GM18867 (cell line): ENCODE measurements at regions not wholly inside any gene's neighbourhood (a gene's known extent, or its start where the extent isn't known, plus 50 kb on each side); places are given as distances from the start of the nearest gene placed in this dataset.

Experiments
- ATAC-seq: cut with Tn5 transposase; IDR thresholded peaks from one replicate; pipeline ENCODE4 v1.9.1; 2021; ENCODE audit warnings: mild to moderate bottlenecking, moderate library complexity; ENCODE audit not compliant: unreplicated experiment

DNA sequence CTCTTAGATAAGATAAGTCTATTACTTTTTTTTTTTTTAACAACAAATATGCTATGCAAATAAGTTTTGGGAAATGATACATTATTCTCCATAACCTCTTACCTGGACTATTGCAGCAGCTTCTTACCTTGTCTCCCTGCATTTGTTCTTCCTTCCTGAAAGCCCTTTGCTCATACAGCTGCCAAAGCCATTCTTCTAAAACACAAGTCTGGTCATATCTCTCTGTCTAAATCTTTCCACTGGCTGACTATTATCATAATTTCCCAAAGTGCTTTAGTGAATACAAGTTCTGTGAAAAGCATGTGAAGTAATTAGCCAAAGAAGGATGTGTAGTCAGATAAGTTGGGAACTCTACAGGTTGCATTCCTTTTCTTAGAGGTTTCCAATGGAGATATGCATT, 115.4 kb upstream of the CNTLN start:
- ATAC-seq = no peak

DNA sequence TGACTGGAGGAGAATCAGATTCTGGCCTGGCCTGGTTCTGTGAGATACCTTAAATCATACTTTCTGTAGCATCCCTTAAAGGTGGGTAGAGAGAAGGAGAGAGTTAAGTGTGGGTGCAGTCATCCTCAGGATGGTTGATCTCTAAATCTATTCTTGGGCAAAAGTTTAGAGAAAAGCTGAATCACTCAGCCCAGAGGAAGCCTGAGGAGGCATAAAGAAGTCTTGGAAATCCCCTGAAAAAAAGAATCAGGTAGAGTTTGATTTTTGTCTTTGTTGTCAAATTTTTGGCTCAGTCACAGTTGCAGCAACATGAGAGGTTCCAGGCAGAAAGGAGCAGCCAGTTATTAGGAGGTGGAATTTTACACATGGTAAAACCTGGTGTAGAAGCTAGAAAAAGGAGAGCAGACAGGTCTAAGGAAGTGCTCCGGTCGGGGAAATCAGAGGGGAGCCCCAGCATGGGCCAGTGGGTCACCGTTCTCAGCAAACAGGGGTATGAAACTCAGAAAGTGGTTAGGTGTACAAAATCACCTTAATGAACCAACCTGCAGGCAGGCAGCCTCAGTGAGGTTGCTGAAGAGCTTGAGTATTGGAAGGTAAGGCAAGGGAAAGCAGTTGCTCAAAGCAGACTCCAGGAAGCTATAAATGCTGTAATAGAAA, 116.2 kb upstream of the CNTLN start:
- ATAC-seq = no peak

GRCh38 chr9:17017931-17018491, 116.8 kb upstream of the CNTLN start:
- no peak for ATAC-seq

GRCh38 chr9:17013891-17014290, 120.9 kb upstream of the CNTLN start:
- ATAC-seq = no peak

DNA sequence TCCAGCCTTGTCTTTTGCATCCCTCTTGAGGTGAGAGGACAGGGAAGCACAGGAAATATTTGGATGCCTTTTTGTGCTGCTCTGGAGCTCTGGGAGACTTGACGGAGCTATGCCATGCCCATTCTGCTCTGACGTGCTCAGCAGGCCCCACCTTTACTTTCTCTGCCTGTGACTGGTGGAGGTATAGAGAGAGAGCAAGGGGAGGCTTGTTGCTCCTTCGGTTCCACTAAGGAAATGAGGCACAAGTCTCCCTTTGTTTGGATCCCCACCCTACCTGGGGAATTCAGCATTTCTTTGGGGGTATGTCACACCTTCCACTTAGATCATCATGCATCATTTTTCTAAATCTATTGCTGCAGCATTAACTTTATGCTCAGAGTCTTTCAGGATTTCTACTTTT, 121.8 kb upstream of the CNTLN start:
- no peak for ATAC-seq

DNA sequence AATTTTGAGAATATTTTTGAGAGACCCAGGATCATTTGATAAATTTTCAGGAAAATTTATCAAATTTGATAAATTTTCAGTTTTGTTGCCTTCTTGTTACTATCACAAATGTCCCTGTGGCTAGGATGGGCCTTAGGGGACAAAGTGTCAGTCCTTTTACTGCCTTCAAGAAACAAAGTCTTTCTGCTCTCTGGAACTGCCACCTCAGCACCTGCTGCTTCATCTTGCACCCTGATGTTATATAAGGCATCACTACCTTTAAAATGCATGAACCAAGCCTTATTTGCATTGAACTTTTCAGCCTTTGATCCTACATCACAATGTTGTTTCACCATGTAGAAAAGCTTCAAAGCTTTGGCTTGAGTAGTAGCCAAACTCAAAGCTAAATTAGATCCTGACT, 123.0 kb upstream of the CNTLN start:
- ATAC-seq = no peak

DNA sequence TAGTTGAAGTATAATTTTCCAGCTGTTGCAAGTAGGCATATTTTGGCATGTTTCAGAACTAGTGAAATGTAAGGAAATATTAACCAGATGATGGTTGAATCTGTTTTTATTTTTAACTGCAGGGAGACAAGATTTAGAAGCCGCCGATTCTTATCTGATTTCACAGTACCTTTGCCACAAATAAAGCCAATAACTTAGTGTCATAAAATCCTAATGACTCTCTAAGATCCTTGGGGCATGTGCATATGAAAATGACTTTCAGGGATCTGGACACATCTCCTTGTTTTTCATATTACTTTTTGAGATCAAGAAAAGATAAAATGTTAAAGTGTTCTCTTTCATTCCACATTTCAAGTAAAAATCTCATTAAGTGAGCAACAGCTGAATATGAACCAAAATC, 125.8 kb upstream of the CNTLN start:
- no peak for ATAC-seq

DNA sequence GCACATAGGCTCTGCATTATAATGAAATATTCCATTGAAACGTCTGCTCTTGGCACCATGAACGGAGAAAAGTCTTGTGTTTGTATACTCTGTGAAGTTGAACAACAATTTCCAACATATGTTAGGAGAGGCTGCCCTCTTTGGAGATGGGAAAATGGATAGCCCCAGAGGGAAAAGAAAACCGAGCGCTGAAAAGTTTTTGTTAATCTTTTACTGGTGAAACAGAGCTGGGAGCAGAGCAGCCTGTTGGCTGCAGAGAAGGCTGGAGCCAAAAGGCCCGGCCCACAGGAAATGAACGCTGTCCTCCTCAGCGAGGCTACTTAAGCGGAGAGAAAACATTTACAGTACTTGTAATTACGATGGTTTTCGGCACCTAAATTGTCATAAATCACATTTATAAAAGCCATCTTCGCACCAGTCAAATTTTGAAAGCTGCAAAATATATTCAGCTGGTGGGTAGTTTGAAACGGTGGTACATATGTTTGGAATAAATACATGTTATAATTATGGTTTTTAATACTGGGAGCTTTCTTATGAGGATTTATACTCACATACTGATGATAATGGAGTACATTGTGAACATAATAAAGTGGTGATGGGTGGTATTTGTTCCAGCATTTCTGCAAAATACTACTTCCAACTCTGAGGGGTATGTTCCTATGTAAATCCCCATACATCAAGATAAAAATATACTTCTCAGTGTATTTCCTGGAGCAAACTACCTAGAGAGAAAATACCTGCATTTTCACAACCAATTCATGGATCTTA, 129.6 kb upstream of the CNTLN start:
- no peak for ATAC-seq

DNA sequence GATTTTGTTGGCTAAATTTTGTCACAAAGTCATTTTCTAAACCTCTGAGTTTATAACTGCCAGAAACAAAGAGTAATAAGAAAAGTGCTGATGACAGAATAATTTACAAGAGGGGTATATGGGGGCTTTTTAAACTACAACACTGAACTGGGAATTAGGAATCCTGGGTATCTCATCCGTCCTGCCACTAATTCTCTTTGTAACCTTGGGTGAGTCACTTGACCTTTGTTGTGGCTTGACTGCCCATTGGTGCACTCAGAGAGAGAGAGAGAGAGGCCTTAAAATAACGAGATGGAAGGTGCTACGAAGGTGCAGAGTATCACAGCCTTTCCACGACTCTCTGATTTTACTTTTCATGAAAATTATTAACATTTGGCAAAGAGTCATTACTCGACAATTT, 130.3 kb upstream of the CNTLN start:
- no peak for ATAC-seq

DNA sequence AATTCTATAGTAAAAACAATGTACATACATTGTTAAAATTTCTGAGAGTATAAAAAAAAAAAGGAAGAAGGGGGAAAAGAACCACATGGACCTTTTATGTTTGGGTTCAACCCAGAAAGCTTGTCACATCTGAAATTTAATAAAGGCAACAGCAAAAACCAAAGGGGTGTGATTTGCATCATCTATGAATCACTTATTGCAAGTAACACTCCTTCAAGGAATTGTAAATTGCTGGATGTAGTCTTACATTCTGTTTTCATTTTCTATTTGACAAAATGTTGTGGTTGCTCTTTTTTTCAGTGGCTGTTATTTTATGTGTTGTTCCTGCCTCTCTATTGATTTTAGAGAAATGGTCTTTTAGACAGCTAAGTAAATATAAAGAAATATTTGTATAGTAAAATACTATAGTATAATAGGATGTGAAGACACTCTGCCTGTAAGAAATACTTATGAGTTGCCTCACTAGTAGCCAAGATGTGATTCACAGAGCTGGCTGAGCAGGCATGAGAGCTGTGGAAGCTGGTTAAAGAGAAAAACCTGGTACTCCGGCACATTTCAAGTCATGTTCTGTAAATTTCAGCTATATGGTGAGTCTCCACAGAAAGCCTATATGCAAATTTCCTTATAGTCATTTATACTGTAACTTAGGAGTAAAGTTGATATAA, 131.1 kb upstream of the CNTLN start:
- no peak for ATAC-seq

DNA sequence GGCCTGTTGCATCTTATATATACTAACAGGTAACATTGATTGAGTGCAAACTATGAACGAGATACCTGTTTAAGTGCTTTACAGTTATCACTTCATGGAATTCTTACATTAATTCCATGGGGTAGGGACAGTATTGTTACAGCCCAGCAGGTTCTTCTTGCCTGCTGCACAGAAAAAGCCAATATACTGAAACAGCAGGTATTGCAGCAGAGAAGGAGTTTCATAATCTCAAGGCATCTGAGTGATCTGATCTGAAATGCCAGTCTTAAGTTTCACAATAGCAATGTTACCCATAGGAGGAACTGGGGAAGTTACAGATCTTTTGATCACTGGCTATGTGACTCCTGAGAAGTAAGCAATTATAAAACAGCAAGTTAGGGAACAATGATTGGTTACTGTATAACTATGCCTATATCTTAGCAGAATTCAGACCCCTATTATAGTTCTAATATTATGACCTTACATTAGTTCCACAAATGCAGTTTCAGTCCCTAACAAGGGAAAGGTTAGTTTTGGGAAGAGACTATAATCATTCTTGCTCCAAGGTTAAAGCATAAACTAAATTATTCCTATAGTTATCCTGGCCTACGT, 126.5 kb upstream of the BNC2 start:
- no peak for ATAC-seq

- no peak for ATAC-seq
These were observed 121.7 kb upstream of the BNC2 start for GRCh38 chr9:16992138-16992537.

DNA sequence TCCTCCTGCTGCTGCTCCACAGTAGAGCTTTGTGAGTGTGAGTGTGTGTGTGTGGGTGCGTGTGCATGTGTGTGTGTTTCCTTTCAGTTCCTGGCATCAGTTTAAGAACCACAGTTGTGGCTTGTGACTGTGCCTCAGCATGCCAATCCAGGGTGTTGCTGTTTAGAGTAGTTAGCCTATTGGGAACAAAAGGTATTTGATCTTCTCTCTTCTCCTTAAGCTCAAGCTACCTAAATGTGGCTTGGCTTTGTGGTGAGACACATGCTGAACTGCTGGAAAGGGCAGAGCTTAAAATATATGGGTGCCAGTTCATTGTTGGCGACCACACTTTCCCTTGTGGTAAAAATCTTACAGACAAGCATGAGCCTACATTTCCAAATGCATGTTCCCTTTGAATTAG, 116.6 kb upstream of the BNC2 start:
- no peak for ATAC-seq

- ATAC-seq = no peak
These were observed 116.1 kb upstream of the BNC2 start for GRCh38 chr9:16986556-16986955.

DNA sequence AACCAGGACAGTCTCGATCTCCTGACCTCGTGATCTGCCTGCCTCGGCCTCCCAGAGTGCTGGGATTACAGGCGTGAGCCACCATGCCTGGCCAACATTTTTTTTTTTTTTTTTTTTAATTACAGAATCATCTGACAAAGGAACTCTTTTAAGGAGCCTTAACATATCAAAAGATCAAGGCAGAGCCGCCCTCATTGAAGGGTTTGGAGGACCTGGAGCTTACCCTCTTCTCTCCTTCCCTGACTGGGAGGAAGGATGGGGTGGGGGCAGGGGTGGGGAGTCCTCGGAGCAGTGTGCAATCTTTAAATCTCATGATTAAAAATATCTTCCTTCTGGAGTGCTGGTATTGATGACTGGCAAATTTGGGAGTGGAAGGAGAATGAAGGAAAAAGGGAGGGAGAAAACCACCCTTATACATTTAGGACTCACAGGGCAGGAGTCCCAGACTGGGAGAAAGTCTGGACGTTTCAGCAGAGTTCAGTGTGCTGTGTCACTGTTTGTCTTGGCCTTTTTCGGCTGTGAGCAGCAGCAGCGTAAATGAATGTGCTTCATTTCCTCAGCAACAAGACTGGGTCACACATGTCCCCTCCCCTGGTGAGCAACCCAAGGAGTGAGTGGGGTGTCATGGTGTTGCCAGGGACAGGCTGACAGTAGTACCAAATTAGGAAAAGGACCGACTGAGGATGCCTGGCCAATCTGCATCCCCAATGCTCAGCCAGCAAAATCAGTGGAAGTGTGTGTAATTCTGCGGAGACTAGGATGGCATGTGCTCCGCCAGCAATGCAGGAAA, 115.3 kb upstream of the BNC2 start:
- ATAC-seq = no peak

DNA sequence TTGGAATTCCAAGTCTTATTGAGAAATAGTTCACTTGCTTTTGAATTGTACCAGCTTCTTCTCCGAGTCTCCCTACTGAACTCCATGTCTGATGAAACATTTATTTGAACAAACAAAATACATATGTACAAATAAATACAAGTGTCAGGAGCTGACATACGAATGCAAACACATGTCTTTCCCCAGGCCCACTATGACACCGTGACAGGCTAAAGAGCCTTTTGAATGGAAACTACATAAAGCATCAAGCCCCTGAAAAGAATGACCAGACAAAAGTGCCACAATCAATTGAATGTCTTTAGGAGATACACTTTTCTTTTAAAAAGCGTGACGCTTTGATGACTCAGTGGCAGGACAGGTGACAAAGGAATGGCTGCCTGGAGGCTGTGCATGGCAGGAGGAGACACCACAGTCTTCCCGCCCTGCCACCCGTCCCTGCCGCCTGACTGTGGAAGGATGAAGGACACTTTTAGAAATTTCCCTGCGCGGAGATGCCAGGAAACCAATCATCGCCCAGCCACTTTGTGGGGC, 112.4 kb upstream of the BNC2 start:
- no peak for ATAC-seq

DNA sequence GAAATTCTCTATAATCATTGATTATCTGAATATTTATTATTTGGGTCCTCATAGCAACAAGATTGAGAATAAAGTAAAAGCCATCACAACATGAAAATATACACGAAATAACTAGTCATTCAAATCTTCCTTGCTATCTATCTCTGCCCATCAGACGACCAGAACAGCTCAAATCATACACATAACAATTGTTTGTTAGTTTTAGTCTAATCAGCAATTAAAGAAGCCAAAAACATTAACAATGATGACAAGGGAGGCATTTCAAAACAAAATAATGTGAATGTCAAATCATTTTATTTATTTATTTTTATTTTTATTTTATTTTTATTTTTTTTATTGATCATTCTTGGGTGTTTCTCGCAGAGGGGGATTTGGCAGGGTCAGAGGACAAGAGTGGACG, 106.0 kb upstream of the BNC2 start:
- no peak for ATAC-seq

DNA sequence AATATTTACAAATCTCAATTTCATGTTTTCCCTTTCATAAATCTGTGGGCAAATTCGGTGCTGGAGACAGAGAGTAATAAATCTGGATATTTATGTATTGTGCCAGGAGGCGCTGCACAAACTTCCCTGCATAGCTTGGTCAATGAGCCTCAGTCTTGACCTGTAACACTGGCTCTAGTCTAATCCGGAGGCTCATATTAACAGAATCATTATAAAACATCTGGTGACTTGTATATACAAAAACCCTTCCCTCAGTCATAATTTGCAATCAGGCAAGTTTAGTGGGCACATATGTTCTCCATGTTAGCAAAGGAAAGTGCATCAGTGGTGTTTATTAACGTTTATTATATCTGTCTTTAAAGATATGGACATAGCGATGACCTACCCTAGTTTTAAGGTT, 104.0 kb upstream of the BNC2 start:
- ATAC-seq = no peak

DNA sequence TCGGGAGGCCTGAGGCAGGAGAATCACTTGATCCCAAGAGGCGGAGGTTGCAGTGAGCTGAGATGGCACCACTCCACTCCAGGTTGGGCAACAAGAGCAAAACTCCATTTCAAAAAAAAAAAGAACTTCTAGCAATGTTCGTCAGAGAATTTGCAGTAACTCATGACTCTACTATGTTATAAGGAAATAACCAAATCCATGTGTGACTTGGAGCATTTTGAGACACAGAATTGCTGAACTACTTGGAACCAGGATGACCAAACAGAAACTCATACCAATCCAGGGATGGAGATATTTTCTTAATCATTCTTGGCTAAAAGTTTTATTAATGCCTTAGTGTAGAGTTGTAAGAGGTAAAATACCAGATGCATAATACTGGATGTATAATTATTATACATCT, 99.9 kb upstream of the BNC2 start:
- ATAC-seq = no peak

DNA sequence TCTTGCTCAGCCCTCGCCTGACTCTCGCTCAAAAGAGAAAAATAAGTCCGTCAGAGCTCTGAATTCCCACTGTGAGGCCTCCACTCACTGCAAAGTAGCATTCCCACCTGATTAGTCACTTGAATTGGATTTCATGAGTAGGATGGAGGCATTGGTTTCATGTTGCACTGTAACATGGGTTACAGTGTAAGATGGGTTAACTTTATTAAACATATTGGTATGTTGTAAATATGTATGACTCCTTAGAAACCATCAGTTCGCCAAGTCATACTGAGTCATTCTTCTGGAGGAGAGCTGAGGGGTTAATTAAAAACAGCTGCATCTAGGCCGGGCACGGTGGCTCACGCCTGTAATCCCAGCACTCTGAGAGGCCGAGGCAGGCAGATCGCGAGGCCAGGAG, 93.8 kb upstream of the BNC2 start:
- no peak for ATAC-seq

- no peak for ATAC-seq
These were observed 89.6 kb upstream of the BNC2 start for GRCh38 chr9:16960084-16960483.
